Esophagus squamous epithelium (tissue), 4 donors: ENCODE measurements at regions not wholly inside any gene's neighbourhood (a gene's known extent, or its start where the extent isn't known, plus 50 kb on each side); places are given as distances from the start of the nearest gene placed in this dataset.

ENCODE experiments used
- CTCF ChIP-seq, 6 experiments: fragments of 450-650 bp in 4 of 6; fragments of 200-600 bp in 2 of 6; sonication (generic) in 2 of 6; IDR thresholded peaks; one replicate each; pipeline ENCODE4 v1.5.1; 2016 to 2019; ENCODE audit warnings: antibody characterized with exemption in 6 of 6, mild to moderate bottlenecking in 4 of 6, moderate library complexity in 4 of 6
- POLR2A ChIP-seq, 4 donors: fragments of 450-650 bp; IDR thresholded peaks; one replicate each; pipeline ENCODE4 v1.6.1; 2017; ENCODE audit warnings: antibody characterized with exemption in 4 of 4, mild to moderate bottlenecking in 4 of 4, moderate library complexity in 3 of 4

GRCh38 chr3:30077746-30078145 is 528.7 kb upstream of the TGFBR2 start:
- no peak for TF ChIP-seq CTCF (IDR thresholded peaks at IDR 0.05)
- TF ChIP-seq POLR2A (IDR thresholded peaks at IDR 0.05) = no peak
